Erythroblast (primary cell): ENCODE measurements at regions not wholly inside any gene's neighbourhood (a gene's known extent, or its start where the extent isn't known, plus 50 kb on each side); places are given as distances from the start of the nearest gene placed in this dataset.

Experiments
- GATA1 ChIP-seq: IDR thresholded peaks from 2 replicates; pipeline ENCODE4 v1.6.1; 2011; ENCODE audit warnings: low read depth, mild to moderate bottlenecking, control low read depth, low read length, moderate library complexity
- POLR2A ChIP-seq: IDR thresholded peaks from 2 replicates; pipeline ENCODE4 v1.6.1; 2011; ENCODE audit warnings: mild to moderate bottlenecking, low read length

DNA sequence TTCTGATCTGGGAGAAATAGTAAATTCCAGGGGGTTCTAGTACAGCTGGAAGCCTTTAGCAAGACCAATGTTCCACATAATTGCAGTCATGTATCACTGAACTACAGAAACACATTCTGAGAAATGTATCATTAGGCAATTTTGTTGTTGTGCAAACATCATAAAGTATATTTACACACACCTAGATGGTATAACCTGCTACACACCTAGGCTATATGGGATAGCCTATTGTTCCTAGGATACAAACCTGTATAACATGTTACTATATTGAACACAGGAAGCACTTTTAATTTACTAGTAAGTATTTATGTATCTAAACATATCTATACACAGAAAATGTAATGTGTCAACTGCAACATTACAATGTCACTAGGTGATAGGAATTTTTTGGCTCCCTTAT lies 525.9 kb upstream of the NRSN1 start:
- TF ChIP-seq POLR2A (no peak), GATA1 (no peak)
